Activated T-cell treated with anti-CD3 and anti-CD28 coated beads for 24 hours (primary cell): ENCODE measurements at regions not wholly inside any gene's neighbourhood (a gene's known extent, or its start where the extent isn't known, plus 50 kb on each side); places are given as distances from the start of the nearest gene placed in this dataset.
"Not testable (repeated sequence)": the region's sequence is repeated elsewhere in the genome, so short reads cannot be mapped to it uniquely, and the experiment has no call there.

Experiments used
- DNase-seq: peaks from one replicate; pipeline ENCODE4 v3.0.0-alpha.2; 2020; ENCODE audit warnings: low read depth

- no peak for DNase-seq
Measured at GRCh38 chr5:124619121-124619520, 127.3 kb downstream of the ZNF608 start.

- no peak for DNase-seq
Measured at GRCh38 chr5:124617787-124618186, 128.7 kb downstream of the ZNF608 start.

GRCh38 chr5:124614836-124615385 is 131.5 kb downstream of the ZNF608 start:
- no peak for DNase-seq

GRCh38 chr5:124614105-124614504 is 132.3 kb downstream of the ZNF608 start:
- no peak for DNase-seq

- no peak for DNase-seq
Measured at GRCh38 chr5:124613273-124613953, 133.0 kb downstream of the ZNF608 start.

GRCh38 chr5:124612023-124612422 is 134.4 kb downstream of the ZNF608 start:
- DNase-seq: no peak

- not testable (repeated sequence) for DNase-seq
Measured at GRCh38 chr5:124611262-124611661, 135.2 kb downstream of the ZNF608 start.

- not testable (repeated sequence) for DNase-seq
Measured at GRCh38 chr5:124609685-124610084, 136.8 kb downstream of the ZNF608 start.

GRCh38 chr5:124606543-124606942 is 139.9 kb downstream of the ZNF608 start:
- DNase-seq: no peak

GRCh38 chr5:124606093-124606492 is 140.3 kb downstream of the ZNF608 start:
- no peak for DNase-seq

- no peak for DNase-seq
Measured at GRCh38 chr5:124605541-124605940, 140.9 kb downstream of the ZNF608 start.

GRCh38 chr5:124604419-124604818 is 142.0 kb downstream of the ZNF608 start:
- no peak for DNase-seq

- no peak for DNase-seq
Measured at GRCh38 chr5:124602925-124603650, 143.4 kb downstream of the ZNF608 start.

- no peak for DNase-seq
Measured at GRCh38 chr5:124599028-124599973, 147.1 kb downstream of the ZNF608 start.

GRCh38 chr5:124596595-124597421 is 149.6 kb downstream of the ZNF608 start:
- no peak for DNase-seq

GRCh38 chr5:124593952-124594351 is 152.5 kb downstream of the ZNF608 start:
- no peak for DNase-seq

GRCh38 chr5:124592891-124593290 is 153.5 kb downstream of the ZNF608 start:
- no peak for DNase-seq

- no peak for DNase-seq
Measured at GRCh38 chr5:124591583-124591982, 154.9 kb downstream of the ZNF608 start.

GRCh38 chr5:124590686-124591085 is 155.8 kb downstream of the ZNF608 start:
- no peak for DNase-seq

GRCh38 chr5:124587280-124587679 is 159.2 kb downstream of the ZNF608 start:
- DNase-seq: no peak

- DNase-seq: no peak
Measured at GRCh38 chr5:124584991-124585715, 161.3 kb downstream of the ZNF608 start.
